Body of pancreas (tissue), 4 donors: ENCODE measurements at regions not wholly inside any gene's neighbourhood (a gene's known extent, or its start where the extent isn't known, plus 50 kb on each side); places are given as distances from the start of the nearest gene placed in this dataset.

Experiments
- ATAC-seq: fragments of 150-250 bp; one replicate; pipeline ENCODE4 v1.9.1; 2016
- DNase-seq, 4 donors: peaks; one replicate each; pipeline ENCODE4 v3.0.0-alpha.2; 2019
- H3K27ac ChIP-seq, 4 donors: fragments of 200-600 bp; sonication (generic); 1 replicate in 3 of 4; 2 replicates in 1 of 4; pipeline versions ENCODE4 v1.5.1 to v1.6.1; 2016 to 2019; ENCODE audit warnings: mild to moderate bottlenecking in 1 of 4, mixed read lengths in 1 of 4, moderate library complexity in 1 of 4
- H3K27me3 ChIP-seq, 2 donors: fragments of 200-600 bp; sonication (generic); one replicate each; pipeline ENCODE4 v1.6.0; 2016; ENCODE audit warnings: mild to moderate bottlenecking in 1 of 2
- H3K36me3 ChIP-seq, 2 donors: fragments of 200-600 bp; sonication (generic); replicated peaks in 1 of 2; 2 replicates each; pipeline ENCODE4 v1.5.1; 2016; ENCODE audit warnings: low read depth in 2 of 2; ENCODE audit not compliant: insufficient read depth in 1 of 2
- H3K4me1 ChIP-seq: fragments of 200-600 bp; sonication (generic); one replicate; pipeline ENCODE4 v1.6.0; 2016
- H3K4me3 ChIP-seq, 2 donors: fragments of 200-600 bp; sonication (generic); 1 replicate in 1 of 2; 2 replicates in 1 of 2; pipeline ENCODE4 v1.5.1; 2016 to 2019
- H3K9me3 ChIP-seq, 3 donors: fragments of 200-600 bp; sonication (generic); 1 replicate in 2 of 3; 2 replicates in 1 of 3; pipeline ENCODE4 v1.5.1; 2016
- CTCF ChIP-seq, 7 experiments: fragments of 450-650 bp in 4 of 7; fragments of 200-600 bp in 3 of 7; sonication (generic) in 3 of 7; IDR thresholded peaks; one replicate each; pipeline ENCODE4 v1.5.1; 2016 to 2019; ENCODE audit warnings: antibody characterized with exemption in 7 of 7
- POLR2A ChIP-seq, 3 donors: fragments of 450-650 bp; IDR thresholded peaks; one replicate each; pipeline ENCODE4 v1.6.1; 2016; ENCODE audit warnings: antibody characterized with exemption in 3 of 3, mild to moderate bottlenecking in 2 of 3
- WGBS, 2 donors: methylation state at CpG; one replicate each; pipeline ENCODE4 v1.1.5; 2017; 5-methylcytosine and 5-hydroxymethylcytosine counted together
- intact Hi-C: fragments of 100-400 bp; cut with DNase I; formaldehyde crosslinking; loops from one replicate; pipeline ENCODE4 v1.15.1; 2023

- DNase-seq = no peak
- intact Hi-C loops = no loop called here
- TF ChIP-seq POLR2A (IDR thresholded peaks at IDR 0.05) = no peak
- no peak for TF ChIP-seq CTCF (IDR thresholded peaks at IDR 0.05)
- Histone ChIP-seq H3K27me3 (no peaks in the 10 kb centered on the region), H3K9me3 (no peaks in the 10 kb centered on the region), H3K27ac (no peak overlapping the region), H3K36me3 (no peaks in the 10 kb centered on the region), H3K4me1 (no peaks in the 10 kb centered on the region), H3K4me3 (no peak overlapping the region)
- ATAC-seq = no peak
- WGBS, 2 donors = 84 to 86% methylated on average over 2 of the region's 2 CpGs
Observed at GRCh38 chr5:107247427-107247826, 423.3 kb downstream of the EFNA5 start.

GRCh38 chr5:107243220-107243579 is 427.5 kb downstream of the EFNA5 start:
- H3K9me3 ChIP-seq = no peaks in the 10 kb centered on the region
- no peak for ATAC-seq
- 89 to 90% methylated on average over 3 of the region's 3 CpGs for WGBS, 2 donors
- H3K4me1 ChIP-seq = no peaks in the 10 kb centered on the region
- intact Hi-C loops = no loop called here
- TF ChIP-seq CTCF (IDR thresholded peaks at IDR 0.05) (no peak), POLR2A (IDR thresholded peaks at IDR 0.05) (no peak)
- H3K27ac ChIP-seq = no peak overlapping the region
- no peak for DNase-seq
- H3K4me3 ChIP-seq = no peak overlapping the region
- no peaks in the 10 kb centered on the region for H3K27me3 ChIP-seq
- H3K36me3 ChIP-seq = no peaks in the 10 kb centered on the region

DNA sequence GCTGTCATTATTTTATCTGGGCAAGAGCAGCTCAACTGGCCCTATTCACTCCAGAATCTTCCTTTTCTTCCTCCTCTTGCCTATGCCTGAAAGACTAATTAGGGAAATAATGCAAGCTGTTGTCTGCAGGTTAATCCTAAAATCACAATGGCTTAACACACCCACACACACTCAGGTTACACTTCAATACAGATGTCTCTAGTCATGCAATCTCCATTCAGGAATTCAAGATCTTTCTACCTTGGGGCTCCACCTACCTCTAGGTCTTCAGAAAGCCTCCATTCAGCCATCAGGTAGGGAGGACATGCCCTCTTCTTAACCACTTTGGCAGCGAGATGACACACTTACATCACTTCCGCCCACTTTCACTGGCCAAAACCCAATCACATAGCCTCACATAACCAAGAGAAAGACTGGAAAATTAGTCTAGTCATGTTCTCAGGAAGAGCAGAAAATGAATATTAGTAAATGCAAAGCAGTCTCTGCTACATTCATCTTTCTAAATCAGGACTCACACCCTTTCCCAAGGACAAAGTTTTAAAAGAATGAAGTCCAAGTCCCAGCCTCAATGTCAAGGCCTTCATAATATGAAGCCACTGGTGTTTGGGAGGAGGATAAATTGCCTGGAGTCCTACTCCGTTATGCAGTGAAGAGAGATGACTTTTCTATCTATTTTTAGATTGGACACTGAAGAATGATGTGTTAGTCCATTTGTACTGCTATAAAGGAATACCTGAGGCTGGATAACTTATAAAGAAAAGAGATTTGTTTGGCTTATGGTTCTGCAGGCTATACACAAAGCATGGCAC is 428.1 kb downstream of the EFNA5 start:
- intact Hi-C loops = no loop called here
- Histone ChIP-seq H3K4me3 (no peak overlapping the region), H3K27me3 (no peaks in the 10 kb centered on the region), H3K36me3 (no peaks in the 10 kb centered on the region), H3K27ac (no peak overlapping the region), H3K4me1 (no peaks in the 10 kb centered on the region), H3K9me3 (no peaks in the 10 kb centered on the region)
- DNase-seq = no peak
- 84 to 89% methylated on average over 3 of the region's 3 CpGs for WGBS, 2 donors
- no peak for TF ChIP-seq POLR2A (IDR thresholded peaks at IDR 0.05)
- TF ChIP-seq CTCF (IDR thresholded peaks at IDR 0.05) = no peak
- ATAC-seq = no peak

DNA sequence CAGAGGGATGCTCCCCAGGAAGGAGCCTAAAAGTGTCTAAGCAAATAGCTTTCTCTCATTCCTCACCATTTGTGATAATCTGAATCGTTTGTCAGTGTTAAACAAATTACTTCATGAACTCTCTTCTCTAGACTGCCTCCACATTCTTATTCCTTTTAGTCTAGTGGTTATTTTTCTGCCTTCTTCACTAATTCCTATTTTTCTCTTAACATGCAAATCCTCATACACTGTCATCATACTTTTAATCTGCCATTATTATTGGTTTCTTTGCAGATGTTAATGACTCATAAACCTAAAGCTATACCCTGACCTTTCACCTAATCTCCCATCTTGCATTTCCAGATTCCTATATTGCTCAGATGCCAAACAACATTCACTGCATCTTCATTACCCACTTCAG is 428.9 kb downstream of the EFNA5 start:
- H3K4me1 ChIP-seq = no peaks in the 10 kb centered on the region
- ATAC-seq (no peak), DNase-seq (no peak)
- H3K9me3 ChIP-seq = no peaks in the 10 kb centered on the region
- H3K36me3 ChIP-seq = no peaks in the 10 kb centered on the region
- no peak overlapping the region for H3K4me3 ChIP-seq
- intact Hi-C loops = no loop called here
- WGBS, 2 donors = 18 to 23% methylated on average over 1 of the region's 1 CpG
- no peaks in the 10 kb centered on the region for H3K27me3 ChIP-seq
- no peak overlapping the region for H3K27ac ChIP-seq
- TF ChIP-seq POLR2A (IDR thresholded peaks at IDR 0.05) = no peak
- no peak for TF ChIP-seq CTCF (IDR thresholded peaks at IDR 0.05)

- H3K27ac ChIP-seq = no peak overlapping the region
- H3K36me3 ChIP-seq = no peaks in the 10 kb centered on the region
- no peak overlapping the region for H3K4me3 ChIP-seq
- H3K4me1 ChIP-seq = no peaks in the 10 kb centered on the region
- TF ChIP-seq POLR2A (IDR thresholded peaks at IDR 0.05) (no peak), CTCF (IDR thresholded peaks at IDR 0.05) (no peak)
- 88 to 91% methylated on average over 6 of the region's 6 CpGs for WGBS, 2 donors
- no peaks in the 10 kb centered on the region for H3K27me3 ChIP-seq
- intact Hi-C loops = no loop called here
- H3K9me3 ChIP-seq = no peaks in the 10 kb centered on the region
- no peak for DNase-seq
- no peak for ATAC-seq
Observed at GRCh38 chr5:107235167-107235566, 435.6 kb downstream of the EFNA5 start.
